A673 (cell line): ENCODE measurements at regions not wholly inside any gene's neighbourhood (a gene's known extent, or its start where the extent isn't known, plus 50 kb on each side); places are given as distances from the start of the nearest gene placed in this dataset.

Source experiments
- CTCF ChIP-seq: fragments of 300-800, 200-600 bp; sonication (generic); conservative IDR thresholded peaks from 2 replicates; pipeline ENCODE4 v1.5.1; 2017; ENCODE audit warnings: low read depth, mild to moderate bottlenecking, antibody characterized with exemption, low read length, moderate library complexity, mixed read lengths
- EZH2 ChIP-seq: fragments of 200-600 bp; sonication (generic); IDR thresholded peaks from 2 replicates; pipeline ENCODE4 v1.6.1; 2017; ENCODE audit warnings: borderline replicate concordance, low read depth, mild to moderate bottlenecking, mixed read lengths, antibody characterized with exemption, low read length; ENCODE audit not compliant: poor library complexity, severe bottlenecking

DNA sequence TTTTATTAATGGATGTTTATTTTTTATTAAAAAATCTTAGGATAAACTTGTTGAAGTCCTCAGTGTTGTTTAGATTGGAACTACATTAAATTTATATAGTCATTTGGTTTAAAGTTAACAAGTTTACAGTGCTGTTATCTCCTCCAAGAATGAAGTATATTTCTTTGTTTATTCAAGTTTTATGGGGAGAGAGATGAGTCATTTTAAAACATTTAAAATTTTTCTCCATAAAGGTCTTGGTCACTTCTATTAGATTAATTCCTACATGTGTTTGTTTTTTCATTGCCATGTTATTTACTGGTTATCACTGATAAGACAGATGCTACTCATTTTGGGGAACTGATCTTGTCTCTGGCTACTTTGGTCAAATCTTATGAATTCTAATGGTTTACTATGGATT lies 429.6 kb downstream of the METTL15 start:
- TF ChIP-seq CTCF = no peak
- TF ChIP-seq EZH2 = no peak
